ENCODE measurements at regions not wholly inside any gene's neighbourhood (a gene's known extent, or its start where the extent isn't known, plus 50 kb on each side); places are given as distances from the start of the nearest gene placed in this dataset.

- H3K4me2 ChIP-seq (replicated peaks; ENCODE audit: low read depth, low read length, poor library complexity, severe bottlenecking): no peak overlapping the region
- TF ChIP-seq CTCF (IDR thresholded peaks at IDR 0.05) (no peak), EZH2 (IDR thresholded peaks at IDR 0.05; ENCODE audit: borderline replicate concordance, insufficient read depth, low read depth, low read length, poor library complexity, severe bottlenecking) (no peak)
- H4K20me1 ChIP-seq (ENCODE audit: control insufficient read depth, insufficient read depth, low read length, poor library complexity, severe bottlenecking): no peaks in the 10 kb centered on the region
- H3K27me3 Mint-ChIP-seq: no peaks in the 10 kb centered on the region
- H3K36me3 ChIP-seq (replicated peaks in 1 of 2; ENCODE audit: control extremely low read depth in 1 of 2, control insufficient read depth in 1 of 2, extremely low read depth in 1 of 2, insufficient read depth in 2 of 2, low read length in 1 of 2): no peaks in the 10 kb centered on the region
- H3K9me3 ChIP-seq (ENCODE audit: control extremely low read depth in 1 of 3, control insufficient read depth in 2 of 3, insufficient read depth in 1 of 3, low read length in 2 of 3): no peaks in the 10 kb centered on the region
- POLR2A ChIA-PET: no interaction called here
- no peak overlapping the region for H2AFZ ChIP-seq (ENCODE audit: insufficient read depth, low read depth, low read length, poor library complexity, severe bottlenecking)
- no peaks in the 10 kb centered on the region for H3K79me2 ChIP-seq (ENCODE audit: control insufficient read depth, insufficient read depth, low read length)
- H3K27ac ChIP-seq (ENCODE audit: low read length in 2 of 2): no peak overlapping the region
- DNase-seq (no peak), ATAC-seq (ENCODE audit: low read depth) (no peak)
- H3K27me3 ChIP-seq (replicated peaks in 1 of 4; ENCODE audit: control extremely low read depth in 1 of 4, control insufficient read depth in 3 of 4, insufficient read depth in 4 of 4, low read length in 3 of 4): no peaks in the 10 kb centered on the region
- 88% methylated on average over 10 of the region's 13 CpGs for WGBS (ENCODE audit: insufficient coverage)
- H3K9me3 Mint-ChIP-seq (ENCODE audit: insufficient read depth): no peaks in the 10 kb centered on the region
- no peak overlapping the region for H3K9ac ChIP-seq (ENCODE audit: low read length)
- no peak overlapping the region for H3K4me3 Mint-ChIP-seq
- CTCF ChIA-PET: interaction anchor here (1.2 kb wide), 1 partner anchor 497 kb away, joined by 7 read pairs; no protein-coding TSS in a partner anchor
- intact Hi-C loops (cut with micrococcal nuclease): no loop called here
- H3K4me1 Mint-ChIP-seq: peaks cover 7% of the 10 kb centered on the region
- H3K4me1 ChIP-seq (ENCODE audit: control insufficient read depth in 2 of 2, insufficient read depth in 2 of 2, low read length in 2 of 2): no peaks in the 10 kb centered on the region
- no peak overlapping the region for H3K4me3 ChIP-seq (ENCODE audit: control extremely low read depth in 1 of 5, extremely low read depth in 1 of 5, insufficient read depth in 1 of 5, low read depth in 2 of 5, low read length in 4 of 5)
- no peak overlapping the region for H3K27ac Mint-ChIP-seq
Measured at GRCh38 chr2:60260639-60261296, 292.7 kb downstream of the BCL11A start.

- no peaks in the 10 kb centered on the region for H3K9me3 Mint-ChIP-seq (ENCODE audit: insufficient read depth)
- H3K36me3 ChIP-seq (replicated peaks in 1 of 2; ENCODE audit: control extremely low read depth in 1 of 2, control insufficient read depth in 1 of 2, extremely low read depth in 1 of 2, insufficient read depth in 2 of 2, low read length in 1 of 2): no peaks in the 10 kb centered on the region
- intact Hi-C loops (cut with micrococcal nuclease): no loop called here
- CTCF ChIA-PET: interaction anchor here (0.6 to 1.0 kb wide), 2 partner anchors 9 to 289 kb away, joined by 3 read pairs; no protein-coding TSS in a partner anchor
- no peaks in the 10 kb centered on the region for H3K9me3 ChIP-seq (ENCODE audit: control extremely low read depth in 1 of 3, control insufficient read depth in 2 of 3, insufficient read depth in 1 of 3, low read length in 2 of 3)
- ATAC-seq (ENCODE audit: low read depth) (no peak), DNase-seq (no peak)
- H4K20me1 ChIP-seq (ENCODE audit: control insufficient read depth, insufficient read depth, low read length, poor library complexity, severe bottlenecking): no peaks in the 10 kb centered on the region
- H3K27me3 Mint-ChIP-seq: no peaks in the 10 kb centered on the region
- H3K27me3 ChIP-seq (replicated peaks in 1 of 4; ENCODE audit: control extremely low read depth in 1 of 4, control insufficient read depth in 3 of 4, insufficient read depth in 4 of 4, low read length in 3 of 4): no peaks in the 10 kb centered on the region
- no CpG with 5 or more reads among the region's 1 CpG for WGBS (ENCODE audit: insufficient coverage)
- H3K9ac ChIP-seq (ENCODE audit: low read length): no peak overlapping the region
- no peak overlapping the region for H3K4me2 ChIP-seq (replicated peaks; ENCODE audit: low read depth, low read length, poor library complexity, severe bottlenecking)
- no peak overlapping the region for H3K4me3 Mint-ChIP-seq
- TF ChIP-seq EZH2 (IDR thresholded peaks at IDR 0.05; ENCODE audit: borderline replicate concordance, insufficient read depth, low read depth, low read length, poor library complexity, severe bottlenecking) (no peak), CTCF (IDR thresholded peaks at IDR 0.05) (no peak)
- no peaks in the 10 kb centered on the region for H3K4me1 ChIP-seq (ENCODE audit: control insufficient read depth in 2 of 2, insufficient read depth in 2 of 2, low read length in 2 of 2)
- no peak overlapping the region for H3K27ac Mint-ChIP-seq
- H3K4me1 Mint-ChIP-seq: peaks cover 7% of the 10 kb centered on the region
- H3K79me2 ChIP-seq (ENCODE audit: control insufficient read depth, insufficient read depth, low read length): no peaks in the 10 kb centered on the region
- POLR2A ChIA-PET: interaction anchor here (0.6 kb wide), 1 partner anchor 261 kb away, joined by 6 read pairs; no protein-coding TSS in a partner anchor
- H3K27ac ChIP-seq (ENCODE audit: low read length in 2 of 2): no peak overlapping the region
- H3K4me3 ChIP-seq (ENCODE audit: control extremely low read depth in 1 of 5, extremely low read depth in 1 of 5, insufficient read depth in 1 of 5, low read depth in 2 of 5, low read length in 4 of 5): no peak overlapping the region
- no peak overlapping the region for H2AFZ ChIP-seq (ENCODE audit: insufficient read depth, low read depth, low read length, poor library complexity, severe bottlenecking)
Measured at GRCh38 chr2:60259781-60260180, 293.7 kb downstream of the BCL11A start.
